HG03095 (cell line): ENCODE measurements at regions not wholly inside any gene's neighbourhood (a gene's known extent, or its start where the extent isn't known, plus 50 kb on each side); places are given as distances from the start of the nearest gene placed in this dataset.
A peak's percentile ranks its signal among the peaks of the same experiment; 100 is the strongest.
"Not testable (repeated sequence)": the region's sequence is repeated elsewhere in the genome, so short reads cannot be mapped to it uniquely, and the experiment has no call there.

ENCODE experiments used
- ATAC-seq: cut with Tn5 transposase; IDR thresholded peaks from one replicate; pipeline ENCODE4 v1.9.1; 2021; ENCODE audit warnings: moderate library complexity; ENCODE audit not compliant: unreplicated experiment

GRCh38 chr11:109677231-109677630 lies 255.2 kb downstream of the C11orf87 start:
- no peak for ATAC-seq

- no peak for ATAC-seq
These were observed 255.9 kb downstream of the C11orf87 start for GRCh38 chr11:109677876-109678275.

GRCh38 chr11:109680127-109680526 lies 258.1 kb downstream of the C11orf87 start:
- ATAC-seq = no peak

- not testable (repeated sequence) for ATAC-seq
These were observed 260.8 kb downstream of the C11orf87 start for GRCh38 chr11:109682788-109683187.

GRCh38 chr11:109695696-109696095 lies 273.7 kb downstream of the C11orf87 start:
- ATAC-seq = no peak

- no peak for ATAC-seq
These were observed 274.4 kb downstream of the C11orf87 start for GRCh38 chr11:109696191-109696897.

GRCh38 chr11:109697140-109697843 lies 275.3 kb downstream of the C11orf87 start:
- peak; percentile 82 for ATAC-seq

- ATAC-seq = no peak
These were observed 276.2 kb downstream of the C11orf87 start for GRCh38 chr11:109698237-109698636.

GRCh38 chr11:109704432-109704831 lies 282.4 kb downstream of the C11orf87 start:
- ATAC-seq = no peak

GRCh38 chr11:109706945-109707344 lies 285.0 kb downstream of the C11orf87 start:
- no peak for ATAC-seq

- ATAC-seq = no peak
These were observed 285.4 kb downstream of the C11orf87 start for GRCh38 chr11:109707411-109707810.

- ATAC-seq = no peak
These were observed 286.2 kb downstream of the C11orf87 start for GRCh38 chr11:109708184-109708583.

- not testable (repeated sequence) for ATAC-seq
These were observed 292.5 kb downstream of the C11orf87 start for GRCh38 chr11:109714444-109714843.

GRCh38 chr11:109715424-109715823 lies 293.4 kb downstream of the C11orf87 start:
- not testable (repeated sequence) for ATAC-seq

GRCh38 chr11:109726061-109726460 lies 304.1 kb downstream of the C11orf87 start:
- no peak for ATAC-seq

- ATAC-seq = no peak
These were observed 306.1 kb downstream of the C11orf87 start for GRCh38 chr11:109728056-109728455.

- no peak for ATAC-seq
These were observed 307.8 kb downstream of the C11orf87 start for GRCh38 chr11:109729761-109730160.

- no peak for ATAC-seq
These were observed 308.7 kb downstream of the C11orf87 start for GRCh38 chr11:109730669-109731068.

- ATAC-seq = no peak
These were observed 309.5 kb downstream of the C11orf87 start for GRCh38 chr11:109731451-109731850.

GRCh38 chr11:109733245-109733644 lies 311.3 kb downstream of the C11orf87 start:
- no peak for ATAC-seq

- no peak for ATAC-seq
These were observed 312.6 kb downstream of the C11orf87 start for GRCh38 chr11:109734566-109734965.

- ATAC-seq = no peak
These were observed 313.1 kb downstream of the C11orf87 start for GRCh38 chr11:109735128-109735527.
